TTC549 (cell line): ENCODE measurements at regions not wholly inside any gene's neighbourhood (a gene's known extent, or its start where the extent isn't known, plus 50 kb on each side); places are given as distances from the start of the nearest gene placed in this dataset.

Experiments
- FAIRE-seq: peaks from 2 replicates; lab custom pipeline; 2012; peaks lifted over from hg19 to GRCh38; lab: Jason Lieb, UNC

- no peak for FAIRE-seq
Observed at GRCh38 chrX:69305333-69306062, 140.2 kb upstream of the PJA1 start.

GRCh38 chrX:69303231-69303630, 138.0 kb upstream of the PJA1 start:
- FAIRE-seq, result no peak

- FAIRE-seq, result no peak
Observed at GRCh38 chrX:69299951-69300714, 134.9 kb upstream of the PJA1 start.

- FAIRE-seq, result no peak
Observed at GRCh38 chrX:69299285-69299684, 134.0 kb upstream of the PJA1 start.

GRCh38 chrX:69298466-69299140, 133.3 kb upstream of the PJA1 start:
- FAIRE-seq, result no peak

GRCh38 chrX:69297506-69297905, 132.3 kb upstream of the PJA1 start:
- no peak for FAIRE-seq

- no peak for FAIRE-seq
Observed at GRCh38 chrX:69293776-69294601, 128.7 kb upstream of the PJA1 start.

GRCh38 chrX:69291116-69291515, 125.9 kb upstream of the PJA1 start:
- no peak for FAIRE-seq

- no peak for FAIRE-seq
Observed at GRCh38 chrX:69290292-69290691, 125.0 kb upstream of the PJA1 start.

- no peak for FAIRE-seq
Observed at GRCh38 chrX:69289793-69290123, 124.5 kb upstream of the PJA1 start.

GRCh38 chrX:69289046-69289792, 124.0 kb upstream of the PJA1 start:
- no peak for FAIRE-seq

- FAIRE-seq, result no peak
Observed at GRCh38 chrX:69287095-69287494, 121.8 kb upstream of the PJA1 start.

GRCh38 chrX:69286565-69286906, 121.3 kb upstream of the PJA1 start:
- FAIRE-seq, result no peak

GRCh38 chrX:69285881-69286564, 120.8 kb upstream of the PJA1 start:
- no peak for FAIRE-seq

- FAIRE-seq, result no peak
Observed at GRCh38 chrX:69285401-69285877, 120.2 kb upstream of the PJA1 start.

- FAIRE-seq, result no peak
Observed at GRCh38 chrX:69284491-69284890, 119.2 kb upstream of the PJA1 start.

- FAIRE-seq, result no peak
Observed at GRCh38 chrX:69282893-69283690, 117.8 kb upstream of the PJA1 start.

- no peak for FAIRE-seq
Observed at GRCh38 chrX:69280933-69281332, 115.7 kb upstream of the PJA1 start.

- no peak for FAIRE-seq
Observed at GRCh38 chrX:69279234-69279633, 114.0 kb upstream of the PJA1 start.

- no peak for FAIRE-seq
Observed at GRCh38 chrX:69278031-69278687, 112.9 kb upstream of the PJA1 start.
